ENCODE measurements at regions not wholly inside any gene's neighbourhood (a gene's known extent, or its start where the extent isn't known, plus 50 kb on each side); places are given as distances from the start of the nearest gene placed in this dataset.

DNA sequence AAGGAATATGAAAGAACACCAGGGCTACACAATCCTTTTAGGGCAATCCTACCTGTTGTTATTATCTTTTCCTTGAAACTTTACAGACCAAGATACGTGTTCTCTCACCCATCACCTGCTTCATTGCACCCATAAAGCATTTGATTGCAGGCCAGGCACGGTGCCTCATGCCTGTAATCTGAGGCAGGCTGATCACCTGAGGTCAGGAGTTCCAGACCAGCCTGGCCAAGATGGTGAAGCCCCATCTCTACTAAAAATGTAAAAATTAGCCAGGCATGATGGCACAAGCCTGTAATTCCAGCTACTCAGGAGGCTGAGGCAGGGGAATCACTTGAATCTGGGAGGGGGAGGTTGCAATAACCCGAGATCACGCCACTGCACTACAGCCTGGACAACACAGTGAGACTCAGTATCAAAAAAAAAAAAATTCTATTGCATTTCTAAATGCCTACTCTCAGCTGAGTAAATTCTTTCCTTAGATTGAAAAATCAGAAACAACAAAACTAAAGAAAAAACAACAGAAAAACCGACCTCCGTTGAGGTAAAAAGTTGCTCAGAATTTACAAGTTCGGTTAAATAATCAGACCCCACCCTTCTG, 183.7 kb upstream of the TMEM132C start (continued):
- TF ChIP-seq, protein P1, sequence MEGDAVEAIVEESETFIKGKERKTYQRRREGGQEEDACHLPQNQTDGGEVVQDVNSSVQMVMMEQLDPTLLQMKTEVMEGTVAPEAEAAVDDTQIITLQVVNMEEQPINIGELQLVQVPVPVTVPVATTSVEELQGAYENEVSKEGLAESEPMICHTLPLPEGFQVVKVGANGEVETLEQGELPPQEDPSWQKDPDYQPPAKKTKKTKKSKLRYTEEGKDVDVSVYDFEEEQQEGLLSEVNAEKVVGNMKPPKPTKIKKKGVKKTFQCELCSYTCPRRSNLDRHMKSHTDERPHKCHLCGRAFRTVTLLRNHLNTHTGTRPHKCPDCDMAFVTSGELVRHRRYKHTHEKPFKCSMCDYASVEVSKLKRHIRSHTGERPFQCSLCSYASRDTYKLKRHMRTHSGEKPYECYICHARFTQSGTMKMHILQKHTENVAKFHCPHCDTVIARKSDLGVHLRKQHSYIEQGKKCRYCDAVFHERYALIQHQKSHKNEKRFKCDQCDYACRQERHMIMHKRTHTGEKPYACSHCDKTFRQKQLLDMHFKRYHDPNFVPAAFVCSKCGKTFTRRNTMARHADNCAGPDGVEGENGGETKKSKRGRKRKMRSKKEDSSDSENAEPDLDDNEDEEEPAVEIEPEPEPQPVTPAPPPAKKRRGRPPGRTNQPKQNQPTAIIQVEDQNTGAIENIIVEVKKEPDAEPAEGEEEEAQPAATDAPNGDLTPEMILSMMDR (conservative IDR thresholded peaks at IDR 0.05; ENCODE audit: low read depth in 2 of 2) = no peak
- no peak for TF ChIP-seq CREB1 (CRISPR knock-in tag; IDR thresholded peaks at IDR 0.05; ENCODE audit: low read depth)
- no peak for TF ChIP-seq EZH2phosphoT487 (IDR thresholded peaks at IDR 0.05; ENCODE audit: unreplicated experiment)
- no peak for TF ChIP-seq ZNF114 (CRISPR knock-in tag; IDR thresholded peaks at IDR 0.05)
- no peak for TF ChIP-seq POLR2AphosphoS5 (IDR thresholded peaks at IDR 0.05; ENCODE audit: low read depth)

DNA sequence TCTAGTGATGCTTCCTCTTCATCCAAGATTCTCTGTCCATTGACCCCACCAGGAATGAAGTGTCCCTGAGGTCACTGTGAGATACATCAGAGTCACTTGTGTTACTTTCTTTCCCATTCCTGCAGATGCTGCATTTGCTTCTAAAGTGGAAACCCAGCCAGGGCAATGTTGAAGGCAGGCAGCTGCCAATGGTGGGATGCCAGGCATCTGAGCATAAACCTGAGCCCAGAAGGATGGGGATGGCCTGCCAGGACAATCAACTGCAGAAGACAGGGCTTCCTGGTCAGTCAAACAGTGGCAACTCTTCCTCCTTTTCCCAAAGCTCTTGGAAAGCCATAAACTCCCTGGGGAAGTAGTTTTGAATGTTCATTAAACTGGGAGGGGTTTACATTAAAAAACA, 178.0 kb upstream of the TMEM132C start:
- Mint-ChIP-seq H3K27ac (no peak overlapping the region), H3K27me3 (ENCODE audit: insufficient read depth, low read depth, poor library complexity) (peaks cover 3% of the 10 kb centered on the region), H3K4me3 (no peak overlapping the region), H3K4me1 (no peaks in the 10 kb centered on the region), H3K9me3 (peaks cover 85% of the 10 kb centered on the region), H3K36me3 (ENCODE audit: low read depth) (peaks cover 46% of the 10 kb centered on the region)
- Histone ChIP-seq H3K79me2 (replicated peaks; ENCODE audit: insufficient read depth) (no peaks in the 10 kb centered on the region), H3F3A (replicated peaks; ENCODE audit: low read depth) (no peaks in the 10 kb centered on the region), H3K4me3 (no peak overlapping the region), H3K27me3 (ENCODE audit: insufficient read depth) (no peaks in the 10 kb centered on the region), H3K9me2 (ENCODE audit: insufficient read depth) (no peaks in the 10 kb centered on the region), H3K4me2 (no peak overlapping the region), H3K36me3 (ENCODE audit: insufficient read depth) (no peaks in the 10 kb centered on the region; the same call in 1 of the 2 replicates), H2AFZ (no peak overlapping the region), H3K27ac (ENCODE audit: low read depth) (no peak overlapping the region), H4K20me1 (replicated peaks; ENCODE audit: insufficient read depth) (no peaks in the 10 kb centered on the region), H3K4me1 (ENCODE audit: insufficient read depth) (no peaks in the 10 kb centered on the region)
- no peak for DNase-seq (ENCODE audit: low spot score)
- no peak for ATAC-seq
- TF ChIP-seq EZH2phosphoT487 (IDR thresholded peaks at IDR 0.05; ENCODE audit: unreplicated experiment) (no peak), JUNB (IDR thresholded peaks at IDR 0.05; ENCODE audit: unreplicated experiment) (no peak), EZH2 (IDR thresholded peaks at IDR 0.05; ENCODE audit: low read depth, unreplicated experiment) (no peak), ZNF331 (CRISPR knock-in tag; IDR thresholded peaks at IDR 0.05; ENCODE audit: low read depth) (no peak), STAT1 (IDR thresholded peaks at IDR 0.05; ENCODE audit: unreplicated experiment) (no peak), POLR2AphosphoS5 (IDR thresholded peaks at IDR 0.05; ENCODE audit: low read depth) (no peak), CREB1 (CRISPR knock-in tag; IDR thresholded peaks at IDR 0.05; ENCODE audit: low read depth) (no peak)
- TF ChIP-seq, protein P2, sequence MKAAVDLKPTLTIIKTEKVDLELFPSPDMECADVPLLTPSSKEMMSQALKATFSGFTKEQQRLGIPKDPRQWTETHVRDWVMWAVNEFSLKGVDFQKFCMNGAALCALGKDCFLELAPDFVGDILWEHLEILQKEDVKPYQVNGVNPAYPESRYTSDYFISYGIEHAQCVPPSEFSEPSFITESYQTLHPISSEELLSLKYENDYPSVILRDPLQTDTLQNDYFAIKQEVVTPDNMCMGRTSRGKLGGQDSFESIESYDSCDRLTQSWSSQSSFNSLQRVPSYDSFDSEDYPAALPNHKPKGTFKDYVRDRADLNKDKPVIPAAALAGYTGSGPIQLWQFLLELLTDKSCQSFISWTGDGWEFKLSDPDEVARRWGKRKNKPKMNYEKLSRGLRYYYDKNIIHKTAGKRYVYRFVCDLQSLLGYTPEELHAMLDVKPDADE (IDR thresholded peaks at IDR 0.05) = no peak
- TF ChIP-seq, protein P1 (conservative IDR thresholded peaks at IDR 0.05; ENCODE audit: low read depth in 2 of 2) = no peak
- TF ChIP-seq, protein P3, sequence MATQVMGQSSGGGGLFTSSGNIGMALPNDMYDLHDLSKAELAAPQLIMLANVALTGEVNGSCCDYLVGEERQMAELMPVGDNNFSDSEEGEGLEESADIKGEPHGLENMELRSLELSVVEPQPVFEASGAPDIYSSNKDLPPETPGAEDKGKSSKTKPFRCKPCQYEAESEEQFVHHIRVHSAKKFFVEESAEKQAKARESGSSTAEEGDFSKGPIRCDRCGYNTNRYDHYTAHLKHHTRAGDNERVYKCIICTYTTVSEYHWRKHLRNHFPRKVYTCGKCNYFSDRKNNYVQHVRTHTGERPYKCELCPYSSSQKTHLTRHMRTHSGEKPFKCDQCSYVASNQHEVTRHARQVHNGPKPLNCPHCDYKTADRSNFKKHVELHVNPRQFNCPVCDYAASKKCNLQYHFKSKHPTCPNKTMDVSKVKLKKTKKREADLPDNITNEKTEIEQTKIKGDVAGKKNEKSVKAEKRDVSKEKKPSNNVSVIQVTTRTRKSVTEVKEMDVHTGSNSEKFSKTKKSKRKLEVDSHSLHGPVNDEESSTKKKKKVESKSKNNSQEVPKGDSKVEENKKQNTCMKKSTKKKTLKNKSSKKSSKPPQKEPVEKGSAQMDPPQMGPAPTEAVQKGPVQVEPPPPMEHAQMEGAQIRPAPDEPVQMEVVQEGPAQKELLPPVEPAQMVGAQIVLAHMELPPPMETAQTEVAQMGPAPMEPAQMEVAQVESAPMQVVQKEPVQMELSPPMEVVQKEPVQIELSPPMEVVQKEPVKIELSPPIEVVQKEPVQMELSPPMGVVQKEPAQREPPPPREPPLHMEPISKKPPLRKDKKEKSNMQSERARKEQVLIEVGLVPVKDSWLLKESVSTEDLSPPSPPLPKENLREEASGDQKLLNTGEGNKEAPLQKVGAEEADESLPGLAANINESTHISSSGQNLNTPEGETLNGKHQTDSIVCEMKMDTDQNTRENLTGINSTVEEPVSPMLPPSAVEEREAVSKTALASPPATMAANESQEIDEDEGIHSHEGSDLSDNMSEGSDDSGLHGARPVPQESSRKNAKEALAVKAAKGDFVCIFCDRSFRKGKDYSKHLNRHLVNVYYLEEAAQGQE (IDR thresholded peaks at IDR 0.05; ENCODE audit: unreplicated experiment) = no peak
